Mammary epithelial cell (primary cell): ENCODE measurements at regions not wholly inside any gene's neighbourhood (a gene's known extent, or its start where the extent isn't known, plus 50 kb on each side); places are given as distances from the start of the nearest gene placed in this dataset.

Experiments
- EZH2 ChIP-seq: IDR thresholded peaks from 2 replicates; pipeline ENCODE4 v1.6.1; 2012; ENCODE audit warnings: low read length, inconsistent platforms, borderline replicate concordance
- TF ChIP-seq, protein P1 (sequence below), 2 donors: IDR thresholded peaks in 1 of 2; conservative IDR thresholded peaks in 1 of 2; 2 replicates each; pipeline ENCODE4 v1.5.1; 2011 to 2012; ENCODE audit warnings: inconsistent platforms in 2 of 2, low read length in 2 of 2, mild to moderate bottlenecking in 2 of 2, control low read depth in 1 of 2, low read depth in 1 of 2; ENCODE audit not compliant: insufficient read depth in 1 of 2; ENCODE audit errors: extremely low read depth in 1 of 2

DNA sequence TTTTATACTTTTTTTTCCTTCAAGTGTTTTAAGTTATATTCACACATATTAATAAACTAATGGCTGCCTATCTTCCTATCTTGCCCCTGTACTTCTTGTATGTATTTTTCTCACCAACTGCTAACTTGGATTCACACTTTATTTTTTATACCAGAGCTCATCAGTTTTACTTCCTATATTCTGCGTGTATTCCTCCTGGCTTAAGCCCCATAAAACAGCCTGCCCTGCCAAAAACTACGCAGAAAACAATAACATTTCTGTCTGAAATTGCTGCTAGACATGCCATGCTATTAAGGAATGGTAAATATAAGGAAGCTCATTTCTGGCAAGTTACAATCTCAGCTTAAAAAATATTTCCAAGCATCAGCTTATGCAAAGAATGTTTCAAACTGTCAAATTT is 172.3 kb downstream of the UBE2E3 start:
- TF ChIP-seq, protein P1, sequence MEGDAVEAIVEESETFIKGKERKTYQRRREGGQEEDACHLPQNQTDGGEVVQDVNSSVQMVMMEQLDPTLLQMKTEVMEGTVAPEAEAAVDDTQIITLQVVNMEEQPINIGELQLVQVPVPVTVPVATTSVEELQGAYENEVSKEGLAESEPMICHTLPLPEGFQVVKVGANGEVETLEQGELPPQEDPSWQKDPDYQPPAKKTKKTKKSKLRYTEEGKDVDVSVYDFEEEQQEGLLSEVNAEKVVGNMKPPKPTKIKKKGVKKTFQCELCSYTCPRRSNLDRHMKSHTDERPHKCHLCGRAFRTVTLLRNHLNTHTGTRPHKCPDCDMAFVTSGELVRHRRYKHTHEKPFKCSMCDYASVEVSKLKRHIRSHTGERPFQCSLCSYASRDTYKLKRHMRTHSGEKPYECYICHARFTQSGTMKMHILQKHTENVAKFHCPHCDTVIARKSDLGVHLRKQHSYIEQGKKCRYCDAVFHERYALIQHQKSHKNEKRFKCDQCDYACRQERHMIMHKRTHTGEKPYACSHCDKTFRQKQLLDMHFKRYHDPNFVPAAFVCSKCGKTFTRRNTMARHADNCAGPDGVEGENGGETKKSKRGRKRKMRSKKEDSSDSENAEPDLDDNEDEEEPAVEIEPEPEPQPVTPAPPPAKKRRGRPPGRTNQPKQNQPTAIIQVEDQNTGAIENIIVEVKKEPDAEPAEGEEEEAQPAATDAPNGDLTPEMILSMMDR (conservative IDR thresholded peaks at IDR 0.05 in 1 of 2, IDR thresholded peaks at IDR 0.05 in 1 of 2; ENCODE audit: extremely low read depth in 1 of 2, insufficient read depth in 1 of 2, low read depth in 1 of 2, low read length in 2 of 2), result no peak
- TF ChIP-seq EZH2, result no peak
